HFFc6 (cell line): ENCODE measurements at regions not wholly inside any gene's neighbourhood (a gene's known extent, or its start where the extent isn't known, plus 50 kb on each side); places are given as distances from the start of the nearest gene placed in this dataset.

Experiments
- DNase-seq: peaks from one replicate; pipeline ENCODE4 v3.0.0-alpha.2; 2018
- H3K27ac Mint-ChIP-seq: 2 replicates; pipeline ENCODE4 v1.8.0; 2020; ENCODE audit warnings: mild to moderate bottlenecking, mixed read lengths
- H3K27me3 Mint-ChIP-seq: 2 replicates; pipeline ENCODE4 v1.8.0; 2021; ENCODE audit warnings: mild to moderate bottlenecking, moderate library complexity, mixed read lengths; ENCODE audit not compliant: insufficient read depth
- H3K36me3 Mint-ChIP-seq: 2 replicates; pipeline ENCODE4 v1.8.0; 2021; ENCODE audit warnings: low read depth, mixed read lengths
- H3K4me1 Mint-ChIP-seq: 2 replicates; pipeline ENCODE4 v1.8.0; 2020; ENCODE audit warnings: low read depth, mixed read lengths
- H3K4me3 Mint-ChIP-seq: 2 replicates; pipeline ENCODE4 v1.8.0; 2020; ENCODE audit warnings: mild to moderate bottlenecking, moderate library complexity, mixed read lengths
- H3K9me3 Mint-ChIP-seq: 2 replicates; pipeline ENCODE4 v1.8.0; 2020; ENCODE audit warnings: mild to moderate bottlenecking, mixed read lengths
- TF ChIP-seq, protein P1 (sequence below): fragments of 200-600 bp; sonication (generic); IDR thresholded peaks from 2 replicates; pipeline ENCODE4 v1.5.0; 2021; ENCODE audit warnings: antibody characterized with exemption, mild to moderate bottlenecking

DNA sequence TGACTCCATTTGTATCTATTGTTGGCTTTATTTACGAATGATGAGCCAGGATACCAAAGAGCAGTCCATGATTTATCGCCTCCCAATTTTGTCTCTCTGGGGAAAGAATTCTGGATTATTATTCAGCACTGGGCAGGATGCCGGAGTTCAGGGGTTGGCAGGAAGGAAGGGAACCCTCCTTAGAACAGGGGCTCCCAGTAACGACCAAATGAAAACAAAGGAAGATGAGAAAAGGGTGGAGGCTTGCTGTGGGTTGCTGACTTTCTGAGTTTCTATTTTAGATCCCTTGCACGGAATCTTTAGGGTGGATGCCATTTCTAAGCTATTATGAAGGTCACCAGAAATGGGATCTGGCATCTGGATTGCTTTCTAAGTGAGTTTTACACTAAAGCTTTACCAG is 231.2 kb upstream of the LYPLAL1 start:
- H3K9me3 Mint-ChIP-seq, result peaks cover 8% of the 10 kb centered on the region
- no peaks in the 10 kb centered on the region for H3K36me3 Mint-ChIP-seq
- H3K4me1 Mint-ChIP-seq, result no peaks in the 10 kb centered on the region
- no peak overlapping the region for H3K27ac Mint-ChIP-seq
- TF ChIP-seq, protein P1, sequence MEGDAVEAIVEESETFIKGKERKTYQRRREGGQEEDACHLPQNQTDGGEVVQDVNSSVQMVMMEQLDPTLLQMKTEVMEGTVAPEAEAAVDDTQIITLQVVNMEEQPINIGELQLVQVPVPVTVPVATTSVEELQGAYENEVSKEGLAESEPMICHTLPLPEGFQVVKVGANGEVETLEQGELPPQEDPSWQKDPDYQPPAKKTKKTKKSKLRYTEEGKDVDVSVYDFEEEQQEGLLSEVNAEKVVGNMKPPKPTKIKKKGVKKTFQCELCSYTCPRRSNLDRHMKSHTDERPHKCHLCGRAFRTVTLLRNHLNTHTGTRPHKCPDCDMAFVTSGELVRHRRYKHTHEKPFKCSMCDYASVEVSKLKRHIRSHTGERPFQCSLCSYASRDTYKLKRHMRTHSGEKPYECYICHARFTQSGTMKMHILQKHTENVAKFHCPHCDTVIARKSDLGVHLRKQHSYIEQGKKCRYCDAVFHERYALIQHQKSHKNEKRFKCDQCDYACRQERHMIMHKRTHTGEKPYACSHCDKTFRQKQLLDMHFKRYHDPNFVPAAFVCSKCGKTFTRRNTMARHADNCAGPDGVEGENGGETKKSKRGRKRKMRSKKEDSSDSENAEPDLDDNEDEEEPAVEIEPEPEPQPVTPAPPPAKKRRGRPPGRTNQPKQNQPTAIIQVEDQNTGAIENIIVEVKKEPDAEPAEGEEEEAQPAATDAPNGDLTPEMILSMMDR, result no peak
- no peak for DNase-seq
- H3K27me3 Mint-ChIP-seq, result peaks cover 4% of the 10 kb centered on the region; the same call in 1 of the 2 replicates
- no peak overlapping the region for H3K4me3 Mint-ChIP-seq

DNA sequence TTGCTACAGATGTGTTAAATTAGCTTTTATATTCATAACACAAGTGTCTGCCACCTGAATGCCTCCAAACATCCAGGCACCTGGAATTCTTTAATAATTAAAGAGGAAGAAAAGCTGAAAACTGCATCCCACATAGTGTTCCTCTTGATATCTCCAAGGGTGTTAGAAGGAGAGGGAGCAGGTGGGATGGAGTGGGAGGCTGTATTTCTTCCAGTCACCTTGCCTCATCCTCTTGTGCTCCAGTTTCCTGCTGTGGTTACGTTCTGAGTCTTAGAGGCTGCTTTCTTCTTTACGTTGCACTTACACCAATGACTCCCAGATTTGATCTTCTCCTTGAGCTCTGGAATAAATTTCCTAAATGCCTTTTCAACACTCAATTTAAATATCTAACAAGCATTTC is 230.3 kb upstream of the LYPLAL1 start:
- H3K27ac Mint-ChIP-seq, result no peak overlapping the region
- H3K9me3 Mint-ChIP-seq, result peaks cover 8% of the 10 kb centered on the region
- H3K27me3 Mint-ChIP-seq, result peaks cover 2% of the 10 kb centered on the region; the same call in 1 of the 2 replicates
- H3K4me1 Mint-ChIP-seq, result no peaks in the 10 kb centered on the region
- TF ChIP-seq, protein P1, result no peak
- no peak for DNase-seq
- no peaks in the 10 kb centered on the region for H3K36me3 Mint-ChIP-seq
- no peak overlapping the region for H3K4me3 Mint-ChIP-seq

DNA sequence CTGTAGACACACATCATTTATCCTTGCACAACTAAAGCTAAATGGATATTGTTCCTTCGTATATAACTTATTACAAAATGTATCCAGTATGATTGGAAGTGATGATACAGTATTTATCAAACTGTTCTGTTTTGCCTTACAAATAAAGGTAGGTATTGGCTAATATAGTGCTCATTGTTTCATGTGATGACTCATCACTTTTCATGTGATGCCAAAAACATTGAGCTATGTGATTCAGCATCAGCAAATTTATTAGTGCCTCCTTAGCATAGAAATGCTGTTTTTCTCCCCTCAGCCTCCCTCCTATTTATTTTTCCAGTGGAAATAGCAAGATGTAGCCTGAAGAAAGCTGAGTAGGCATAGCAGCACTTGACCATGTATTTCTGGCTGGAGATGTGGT is 228.6 kb upstream of the LYPLAL1 start:
- no peak overlapping the region for H3K27ac Mint-ChIP-seq
- no peak for DNase-seq

DNA sequence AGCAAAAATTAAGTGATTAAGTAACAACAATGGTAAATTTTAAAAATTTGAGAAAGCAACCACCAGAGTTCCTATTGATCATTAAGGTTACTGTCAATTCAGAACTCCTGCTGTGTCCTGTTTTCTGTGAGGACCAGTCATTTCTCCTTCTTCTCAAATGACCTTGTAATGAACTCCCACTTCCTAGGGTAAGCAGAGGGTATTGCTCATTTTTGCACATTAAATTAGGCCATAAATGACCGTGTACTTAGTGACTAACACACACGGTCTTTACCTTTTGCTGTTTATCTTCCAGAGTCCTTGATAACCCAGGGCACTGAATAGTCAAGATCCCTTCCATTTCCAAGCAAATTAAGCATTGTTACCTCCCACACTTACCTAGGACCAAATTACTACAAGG is 227.5 kb upstream of the LYPLAL1 start:
- H3K36me3 Mint-ChIP-seq, result no peaks in the 10 kb centered on the region
- no peak overlapping the region for H3K4me3 Mint-ChIP-seq
- DNase-seq, result no peak
- no peaks in the 10 kb centered on the region for H3K4me1 Mint-ChIP-seq
- no peak overlapping the region for H3K27ac Mint-ChIP-seq
- H3K9me3 Mint-ChIP-seq, result no peaks in the 10 kb centered on the region; the same call in 1 of the 2 replicates
- no peaks in the 10 kb centered on the region for H3K27me3 Mint-ChIP-seq
- TF ChIP-seq, protein P1, result no peak

More for the DNA sequence above, 228.6 kb upstream of the LYPLAL1 start:
- Mint-ChIP-seq H3K27me3 (peaks cover 2% of the 10 kb centered on the region; the same call in 1 of the 2 replicates), H3K4me1 (no peaks in the 10 kb centered on the region), H3K36me3 (no peaks in the 10 kb centered on the region), H3K4me3 (no peak overlapping the region), H3K9me3 (peaks cover 2% of the 10 kb centered on the region)
- TF ChIP-seq, protein P1, result no peak

DNA sequence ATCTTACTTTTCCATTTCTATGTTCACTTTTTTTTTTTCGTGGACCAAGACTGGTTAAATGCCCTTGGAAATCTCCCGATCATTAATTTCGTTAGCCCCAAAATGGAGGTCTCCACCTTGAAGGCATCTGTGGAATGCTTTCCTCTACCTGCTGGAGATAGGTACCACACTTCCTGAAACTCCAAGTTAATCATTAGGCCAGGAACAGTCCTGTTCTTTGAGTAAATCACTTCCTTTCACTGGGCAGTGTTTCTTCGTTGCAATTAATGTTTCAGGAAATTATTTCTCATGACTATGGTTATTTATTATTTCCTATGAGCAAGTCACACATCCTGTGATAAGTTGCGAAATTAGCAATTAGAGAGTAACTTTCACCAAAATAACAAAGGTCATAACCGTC is 225.2 kb upstream of the LYPLAL1 start:
- no peak for DNase-seq
- Mint-ChIP-seq H3K4me1 (no peaks in the 10 kb centered on the region), H3K27ac (no peak overlapping the region), H3K4me3 (no peak overlapping the region), H3K36me3 (no peaks in the 10 kb centered on the region), H3K27me3 (no peaks in the 10 kb centered on the region; the same call in 1 of the 2 replicates), H3K9me3 (no peaks in the 10 kb centered on the region; the same call in 1 of the 2 replicates)
- TF ChIP-seq, protein P1, result no peak

DNA sequence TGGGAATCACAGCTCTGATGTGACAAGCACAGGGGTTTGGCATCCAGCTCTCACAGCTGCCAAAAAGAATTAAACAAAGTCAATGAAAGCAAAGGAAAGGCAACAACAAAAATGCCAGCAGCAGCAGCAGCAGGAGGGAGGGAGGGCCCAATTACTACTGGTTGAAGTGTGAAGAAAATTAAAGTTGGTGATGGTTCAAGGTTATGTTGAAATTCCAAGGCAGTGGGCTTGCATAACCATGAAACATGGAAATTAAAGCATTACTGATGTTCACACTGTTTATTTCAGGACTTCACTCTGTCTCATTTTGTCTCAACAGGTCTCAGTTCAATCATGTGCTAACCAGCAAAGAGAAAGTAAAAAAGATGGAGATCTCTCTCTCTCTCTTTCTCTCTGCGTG is 220.3 kb upstream of the LYPLAL1 start:
- Mint-ChIP-seq H3K36me3 (no peaks in the 10 kb centered on the region), H3K4me1 (no peaks in the 10 kb centered on the region), H3K27me3 (no peaks in the 10 kb centered on the region; the same call in 1 of the 2 replicates), H3K4me3 (no peak overlapping the region), H3K9me3 (no peaks in the 10 kb centered on the region), H3K27ac (no peak overlapping the region)
- no peak for DNase-seq
- TF ChIP-seq, protein P1, result no peak
